ENCODE measurements at regions not wholly inside any gene's neighbourhood (a gene's known extent, or its start where the extent isn't known, plus 50 kb on each side); places are given as distances from the start of the nearest gene placed in this dataset.

GRCh38 chr2:23023722-23024121 is 361.3 kb upstream of the KLHL29 start:
- Histone ChIP-seq H3F3A (ENCODE audit: control insufficient read depth, insufficient read depth) (no peaks in the 10 kb centered on the region), H3K9me3 (ENCODE audit: control insufficient read depth, insufficient read depth, low read length) (no peaks in the 10 kb centered on the region), H3K4me1 (ENCODE audit: control insufficient read depth, low read length) (no peaks in the 10 kb centered on the region), H3K27me3 (ENCODE audit: control insufficient read depth, low read length) (no peaks in the 10 kb centered on the region), H4K20me1 (ENCODE audit: control insufficient read depth, insufficient read depth, low read depth, low read length) (no peaks in the 10 kb centered on the region), H3K4me2 (ENCODE audit: low read length) (no peak overlapping the region), H3K9me2 (replicated peaks; ENCODE audit: control insufficient read depth, low read length) (no peaks in the 10 kb centered on the region), H3K79me2 (ENCODE audit: control insufficient read depth, low read length) (no peaks in the 10 kb centered on the region), H3K27ac (ENCODE audit: low read depth, low read length) (no peak overlapping the region), H3K4me3 (ENCODE audit: low read length) (no peak overlapping the region), H3K36me3 (ENCODE audit: control insufficient read depth, low read length) (no peaks in the 10 kb centered on the region)
- no peak for TF ChIP-seq EZH2phosphoT487 (IDR thresholded peaks at IDR 0.05; ENCODE audit: borderline replicate concordance, low read length)
- TF ChIP-seq, protein P1, sequence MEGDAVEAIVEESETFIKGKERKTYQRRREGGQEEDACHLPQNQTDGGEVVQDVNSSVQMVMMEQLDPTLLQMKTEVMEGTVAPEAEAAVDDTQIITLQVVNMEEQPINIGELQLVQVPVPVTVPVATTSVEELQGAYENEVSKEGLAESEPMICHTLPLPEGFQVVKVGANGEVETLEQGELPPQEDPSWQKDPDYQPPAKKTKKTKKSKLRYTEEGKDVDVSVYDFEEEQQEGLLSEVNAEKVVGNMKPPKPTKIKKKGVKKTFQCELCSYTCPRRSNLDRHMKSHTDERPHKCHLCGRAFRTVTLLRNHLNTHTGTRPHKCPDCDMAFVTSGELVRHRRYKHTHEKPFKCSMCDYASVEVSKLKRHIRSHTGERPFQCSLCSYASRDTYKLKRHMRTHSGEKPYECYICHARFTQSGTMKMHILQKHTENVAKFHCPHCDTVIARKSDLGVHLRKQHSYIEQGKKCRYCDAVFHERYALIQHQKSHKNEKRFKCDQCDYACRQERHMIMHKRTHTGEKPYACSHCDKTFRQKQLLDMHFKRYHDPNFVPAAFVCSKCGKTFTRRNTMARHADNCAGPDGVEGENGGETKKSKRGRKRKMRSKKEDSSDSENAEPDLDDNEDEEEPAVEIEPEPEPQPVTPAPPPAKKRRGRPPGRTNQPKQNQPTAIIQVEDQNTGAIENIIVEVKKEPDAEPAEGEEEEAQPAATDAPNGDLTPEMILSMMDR (IDR thresholded peaks at IDR 0.05; ENCODE audit: low read depth, low read length, poor library complexity, severe bottlenecking) = no peak

DNA sequence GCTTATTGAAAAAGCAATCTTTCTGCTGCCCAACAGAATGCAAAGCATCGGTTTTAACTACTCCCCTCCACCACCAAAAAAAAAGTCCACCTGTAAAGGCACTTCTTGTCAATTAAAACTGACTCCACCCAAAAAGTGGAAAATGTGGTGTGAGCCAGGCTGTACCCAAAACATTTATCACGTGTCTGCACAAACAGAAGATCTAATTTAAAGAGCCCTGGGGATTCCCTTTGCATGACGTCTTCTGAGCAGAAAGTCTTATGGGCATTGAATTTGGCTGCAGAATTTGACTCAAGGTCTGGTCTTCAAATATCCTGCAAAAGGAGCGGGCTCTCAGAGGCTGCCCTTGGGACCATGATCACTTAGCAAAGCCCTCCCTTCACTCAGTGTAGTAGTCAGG is 358.3 kb upstream of the KLHL29 start:
- H3K4me2 ChIP-seq (ENCODE audit: low read length) = no peak overlapping the region
- H3K27me3 ChIP-seq (ENCODE audit: control insufficient read depth, low read length) = no peaks in the 10 kb centered on the region
- no peaks in the 10 kb centered on the region for H3F3A ChIP-seq (ENCODE audit: control insufficient read depth, insufficient read depth)
- no peaks in the 10 kb centered on the region for H3K36me3 ChIP-seq (ENCODE audit: control insufficient read depth, low read length)
- no peak overlapping the region for H3K27ac ChIP-seq (ENCODE audit: low read depth, low read length)
- H3K9me3 ChIP-seq (ENCODE audit: control insufficient read depth, insufficient read depth, low read length) = no peaks in the 10 kb centered on the region
- no peaks in the 10 kb centered on the region for H3K9me2 ChIP-seq (replicated peaks; ENCODE audit: control insufficient read depth, low read length)
- no peak overlapping the region for H3K4me3 ChIP-seq (ENCODE audit: low read length)
- no peaks in the 10 kb centered on the region for H3K4me1 ChIP-seq (ENCODE audit: control insufficient read depth, low read length)
- TF ChIP-seq, protein P1 (IDR thresholded peaks at IDR 0.05; ENCODE audit: low read depth, low read length, poor library complexity, severe bottlenecking) = no peak
- TF ChIP-seq EZH2phosphoT487 (IDR thresholded peaks at IDR 0.05; ENCODE audit: borderline replicate concordance, low read length) = no peak
- H4K20me1 ChIP-seq (ENCODE audit: control insufficient read depth, insufficient read depth, low read depth, low read length) = no peaks in the 10 kb centered on the region
- H3K79me2 ChIP-seq (ENCODE audit: control insufficient read depth, low read length) = no peaks in the 10 kb centered on the region

- Histone ChIP-seq H3K27me3 (ENCODE audit: control insufficient read depth, low read length) (no peaks in the 10 kb centered on the region), H3F3A (ENCODE audit: control insufficient read depth, insufficient read depth) (no peaks in the 10 kb centered on the region), H3K9me3 (ENCODE audit: control insufficient read depth, insufficient read depth, low read length) (no peaks in the 10 kb centered on the region), H4K20me1 (ENCODE audit: control insufficient read depth, insufficient read depth, low read depth, low read length) (no peaks in the 10 kb centered on the region), H3K9me2 (replicated peaks; ENCODE audit: control insufficient read depth, low read length) (no peaks in the 10 kb centered on the region), H3K36me3 (ENCODE audit: control insufficient read depth, low read length) (no peaks in the 10 kb centered on the region), H3K27ac (ENCODE audit: low read depth, low read length) (no peak overlapping the region), H3K4me3 (ENCODE audit: low read length) (no peak overlapping the region), H3K4me2 (ENCODE audit: low read length) (no peak overlapping the region), H3K4me1 (ENCODE audit: control insufficient read depth, low read length) (no peaks in the 10 kb centered on the region), H3K79me2 (ENCODE audit: control insufficient read depth, low read length) (no peaks in the 10 kb centered on the region)
- TF ChIP-seq EZH2phosphoT487 (IDR thresholded peaks at IDR 0.05; ENCODE audit: borderline replicate concordance, low read length) = no peak
- TF ChIP-seq, protein P1 (IDR thresholded peaks at IDR 0.05; ENCODE audit: low read depth, low read length, poor library complexity, severe bottlenecking) = no peak
Measured at GRCh38 chr2:23027396-23027795, 357.6 kb upstream of the KLHL29 start.

- no peak overlapping the region for H3K4me2 ChIP-seq (ENCODE audit: low read length)
- no peaks in the 10 kb centered on the region for H4K20me1 ChIP-seq (ENCODE audit: control insufficient read depth, insufficient read depth, low read depth, low read length)
- H3K9me2 ChIP-seq (replicated peaks; ENCODE audit: control insufficient read depth, low read length) = no peaks in the 10 kb centered on the region
- no peaks in the 10 kb centered on the region for H3K79me2 ChIP-seq (ENCODE audit: control insufficient read depth, low read length)
- no peaks in the 10 kb centered on the region for H3K27me3 ChIP-seq (ENCODE audit: control insufficient read depth, low read length)
- H3F3A ChIP-seq (ENCODE audit: control insufficient read depth, insufficient read depth) = no peaks in the 10 kb centered on the region
- no peak overlapping the region for H3K27ac ChIP-seq (ENCODE audit: low read depth, low read length)
- no peak overlapping the region for H3K4me3 ChIP-seq (ENCODE audit: low read length)
- TF ChIP-seq, protein P1 (IDR thresholded peaks at IDR 0.05; ENCODE audit: low read depth, low read length, poor library complexity, severe bottlenecking) = no peak
- no peak for TF ChIP-seq EZH2phosphoT487 (IDR thresholded peaks at IDR 0.05; ENCODE audit: borderline replicate concordance, low read length)
- no peaks in the 10 kb centered on the region for H3K9me3 ChIP-seq (ENCODE audit: control insufficient read depth, insufficient read depth, low read length)
- H3K4me1 ChIP-seq (ENCODE audit: control insufficient read depth, low read length) = no peaks in the 10 kb centered on the region
- H3K36me3 ChIP-seq (ENCODE audit: control insufficient read depth, low read length) = no peaks in the 10 kb centered on the region
Measured at GRCh38 chr2:23028106-23028505, 356.9 kb upstream of the KLHL29 start.
